ENCODE measurements at regions not wholly inside any gene's neighbourhood (a gene's known extent, or its start where the extent isn't known, plus 50 kb on each side); places are given as distances from the start of the nearest gene placed in this dataset.

DNA sequence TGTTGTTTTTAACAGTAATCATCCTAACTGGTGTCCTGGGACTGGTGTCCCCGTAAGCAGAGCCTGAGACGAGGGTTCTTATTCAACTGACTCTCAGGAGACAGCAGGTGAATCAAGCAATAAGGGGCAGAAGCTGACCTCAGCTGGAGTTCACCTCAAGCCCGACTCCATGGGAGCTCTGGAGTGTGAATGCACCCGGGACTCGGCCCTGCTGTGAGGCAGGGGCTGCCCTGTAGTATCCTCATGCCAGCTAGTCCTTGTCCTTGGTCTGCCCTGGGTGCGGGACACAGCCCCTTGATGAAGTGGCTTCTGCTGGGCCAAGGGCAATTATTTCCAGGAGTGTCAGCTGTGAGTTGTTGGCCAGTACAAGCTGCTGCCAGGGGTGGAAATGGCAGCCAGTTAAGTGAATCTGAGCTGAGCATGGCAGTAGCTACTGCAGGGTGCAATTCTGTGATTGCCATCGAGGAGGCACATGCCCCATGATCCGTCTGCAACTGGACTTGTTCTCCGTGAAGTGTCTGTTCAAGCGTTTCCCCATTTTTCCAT, 54.9 kb upstream of the OTOS start:
- TF ChIP-seq EZH2 (IDR thresholded peaks at IDR 0.05; ENCODE audit: borderline replicate concordance, low read depth, low read length, severe bottlenecking): no peak
- no peak for TF ChIP-seq CTCF (IDR thresholded peaks at IDR 0.05; ENCODE audit: borderline replicate concordance, extremely low read depth, low read length, poor library complexity, severe bottlenecking)
